ENCODE measurements at regions not wholly inside any gene's neighbourhood (a gene's known extent, or its start where the extent isn't known, plus 50 kb on each side); places are given as distances from the start of the nearest gene placed in this dataset.

DNA sequence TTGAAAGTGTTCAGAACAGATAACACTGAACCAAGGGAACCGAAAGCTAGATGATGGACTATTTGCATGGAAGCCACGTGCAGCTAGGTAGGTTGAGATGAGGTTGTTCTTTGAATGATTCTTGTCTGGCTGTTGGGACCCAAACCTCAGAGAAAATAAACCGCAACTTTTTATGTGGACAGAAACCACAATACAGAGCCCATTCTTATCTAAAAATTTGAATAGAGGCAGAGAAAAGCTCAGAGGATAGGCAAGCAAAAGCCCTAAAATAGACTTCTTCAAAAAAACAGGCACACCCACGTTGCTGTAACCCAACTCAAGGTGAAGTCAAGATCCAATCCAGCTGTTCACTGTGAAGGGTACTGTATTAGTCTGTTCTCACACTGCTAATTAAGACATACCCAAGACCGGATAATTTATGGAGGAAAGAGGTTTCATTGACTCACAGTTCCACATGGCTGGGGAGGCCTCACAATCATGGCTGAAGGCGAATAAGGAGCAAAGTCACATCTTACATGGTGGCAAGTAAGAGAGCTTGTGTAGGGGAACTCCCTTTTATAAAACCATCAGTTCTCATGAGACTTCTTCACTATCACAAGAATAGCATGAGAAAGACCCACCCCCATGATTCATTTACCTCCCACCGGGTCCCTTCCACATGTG lies 353.8 kb downstream of the AACS start:
- H3K36me3 ChIP-seq (replicated peaks in 1 of 2) = no peaks in the 10 kb centered on the region
- no peaks in the 10 kb centered on the region for H3K9me3 ChIP-seq (replicated peaks in 1 of 3)
- no peak for DNase-seq
- H3K27ac ChIP-seq = no peak overlapping the region
- no peaks in the 10 kb centered on the region for H3K4me1 ChIP-seq (replicated peaks in 1 of 2)
- H3K4me3 ChIP-seq = no peak overlapping the region
- WGBS, 4 donors = 62 to 77% (median 74%) methylated on average over 7 of the region's 7 CpGs
- TF ChIP-seq CTCF (IDR thresholded peaks at IDR 0.05) (no peak), POLR2A (IDR thresholded peaks at IDR 0.05) (no peak)
- H3K27me3 ChIP-seq = no peaks in the 10 kb centered on the region
- intact Hi-C loops (cut with DNase I) = no loop called here

DNA sequence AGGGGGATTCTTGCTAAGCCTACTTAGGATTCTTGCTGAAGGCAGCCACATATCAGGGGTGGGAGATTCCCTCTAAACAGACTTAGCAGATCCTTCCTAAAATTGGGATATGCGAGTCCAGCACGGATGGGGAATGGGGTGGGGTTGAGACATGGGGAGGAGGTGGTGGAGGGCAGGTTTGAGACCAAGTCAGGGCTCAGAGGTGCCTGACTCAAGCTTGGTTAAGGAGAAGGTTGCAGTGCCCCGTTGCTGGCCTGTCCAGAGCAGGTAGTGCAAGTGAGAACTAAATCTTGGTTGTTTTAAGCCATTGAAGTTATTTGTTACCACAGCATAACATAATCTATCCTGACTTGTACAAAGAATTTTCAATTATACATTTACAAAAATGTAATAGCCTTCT lies 359.7 kb downstream of the AACS start:
- intact Hi-C loops (cut with DNase I) = no loop called here
- Histone ChIP-seq H3K4me3 (no peak overlapping the region), H3K4me1 (replicated peaks in 1 of 2) (no peaks in the 10 kb centered on the region), H3K36me3 (replicated peaks in 1 of 2) (no peaks in the 10 kb centered on the region), H3K9me3 (replicated peaks in 1 of 3) (no peaks in the 10 kb centered on the region), H3K27me3 (no peaks in the 10 kb centered on the region), H3K27ac (no peak overlapping the region)
- DNase-seq = no peak
- TF ChIP-seq POLR2A (IDR thresholded peaks at IDR 0.05) = no peak
- 34 to 41% (median 37%) methylated on average over 3 of the region's 3 CpGs for WGBS, 4 donors

- intact Hi-C loops (cut with DNase I) = no loop called here
Observed at GRCh38 chr12:125431516-125431915, 366.3 kb downstream of the AACS start.

GRCh38 chr12:125434131-125434530 lies 368.9 kb downstream of the AACS start:
- no peak for DNase-seq
- H3K27ac ChIP-seq = no peak overlapping the region
- no peak overlapping the region for H3K4me3 ChIP-seq
- TF ChIP-seq CTCF (IDR thresholded peaks at IDR 0.05) (no peak), POLR2A (IDR thresholded peaks at IDR 0.05) (no peak)
- intact Hi-C loops (cut with DNase I) = no loop called here
- H3K4me1 ChIP-seq (replicated peaks in 1 of 2) = no peaks in the 10 kb centered on the region
- H3K9me3 ChIP-seq (replicated peaks in 1 of 3) = no peaks in the 10 kb centered on the region
- H3K27me3 ChIP-seq = no peaks in the 10 kb centered on the region
- H3K36me3 ChIP-seq (replicated peaks in 1 of 2) = no peaks in the 10 kb centered on the region
- WGBS, 4 donors = 77 to 84% (median 83%) methylated on average over 9 of the region's 9 CpGs

More at GRCh38 chr12:125431516-125431915, 366.3 kb downstream of the AACS start:
- no peak overlapping the region for H3K4me3 ChIP-seq
- H3K4me1 ChIP-seq (replicated peaks in 1 of 2) = no peaks in the 10 kb centered on the region
- WGBS, 4 donors = 58 to 71% (median 66%) methylated on average over 6 of the region's 6 CpGs
- no peaks in the 10 kb centered on the region for H3K36me3 ChIP-seq (replicated peaks in 1 of 2)
- H3K9me3 ChIP-seq (replicated peaks in 1 of 3) = no peaks in the 10 kb centered on the region
- H3K27me3 ChIP-seq = no peaks in the 10 kb centered on the region
- no peak for DNase-seq
- no peak overlapping the region for H3K27ac ChIP-seq
- TF ChIP-seq CTCF (IDR thresholded peaks at IDR 0.05) (no peak), POLR2A (IDR thresholded peaks at IDR 0.05) (no peak)

GRCh38 chr12:125434936-125435443 lies 369.8 kb downstream of the AACS start:
- intact Hi-C loops (cut with DNase I) = no loop called here
- 66 to 85% (median 73%) methylated on average over 6 to 8 of the region's 8 CpGs for WGBS, 4 donors

More at GRCh38 chr12:125434936-125435443, 369.8 kb downstream of the AACS start:
- Histone ChIP-seq H3K4me1 (replicated peaks in 1 of 2) (no peaks in the 10 kb centered on the region), H3K9me3 (replicated peaks in 1 of 3) (no peaks in the 10 kb centered on the region), H3K36me3 (replicated peaks in 1 of 2) (no peaks in the 10 kb centered on the region), H3K27ac (no peak overlapping the region), H3K4me3 (no peak overlapping the region), H3K27me3 (no peaks in the 10 kb centered on the region)
- no peak for DNase-seq
- TF ChIP-seq POLR2A (IDR thresholded peaks at IDR 0.05) = no peak
- TF ChIP-seq CTCF (IDR thresholded peaks at IDR 0.05) = no peak

Data from adrenal gland (tissue), 9 donors.